NCI-H1105 (cell line): ENCODE measurements at regions not wholly inside any gene's neighbourhood (a gene's known extent, or its start where the extent isn't known, plus 50 kb on each side); places are given as distances from the start of the nearest gene placed in this dataset.

Source experiments
- DNase-seq: peaks from one replicate; lab custom pipeline; 2025; lab: John Stamatoyannopoulos, UW

DNA sequence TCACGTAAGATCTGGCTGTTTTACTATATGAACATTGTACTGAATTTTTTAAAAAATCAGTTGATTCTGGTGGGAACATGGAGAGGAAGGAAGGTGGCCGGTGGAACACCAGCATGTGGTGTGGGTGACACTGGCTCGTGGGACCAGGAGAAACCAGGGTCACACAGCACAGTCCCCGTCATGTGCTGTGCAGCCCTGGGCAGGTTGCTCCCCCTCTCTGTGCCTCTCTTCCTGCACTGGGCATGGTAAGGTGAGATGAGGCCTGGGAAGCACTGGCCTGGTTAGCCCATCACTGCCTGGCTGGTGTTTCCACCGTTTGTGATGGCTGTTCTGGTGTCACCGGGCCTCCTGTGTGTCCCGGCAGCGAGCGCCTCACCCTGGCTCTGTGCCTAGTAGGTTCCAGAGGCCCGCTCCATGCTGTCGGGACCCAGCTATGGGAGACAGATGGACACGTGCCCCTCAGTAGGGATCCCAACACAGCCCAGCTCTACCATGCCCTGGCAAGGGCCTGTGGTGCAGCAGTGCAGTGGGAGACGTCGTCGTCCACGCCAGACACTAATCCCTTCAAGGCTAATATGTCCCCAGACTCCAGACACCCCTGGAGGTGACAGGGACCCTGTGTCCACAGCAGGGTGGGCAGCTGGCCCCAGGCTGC is 88.2 kb upstream of the LINC01488 start:
- DNase-seq = no peak

DNA sequence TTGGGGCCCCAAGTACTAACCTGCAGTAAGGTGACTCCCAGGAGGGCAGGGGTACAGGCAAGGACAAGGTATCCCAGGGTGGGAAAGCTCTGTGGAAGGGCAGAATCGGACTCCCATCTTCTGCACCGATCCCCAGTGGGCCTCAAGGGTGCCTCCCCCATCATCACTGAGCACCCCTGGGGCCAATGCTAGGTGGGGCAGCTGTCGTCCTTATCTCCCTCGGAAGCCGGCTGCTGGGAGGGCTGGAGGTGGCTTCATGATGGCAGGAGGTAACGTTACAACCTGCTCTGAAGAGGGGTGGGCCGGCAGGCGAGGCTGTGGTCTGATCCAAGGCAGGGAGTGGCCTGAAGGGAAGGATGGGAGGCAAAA is 87.6 kb upstream of the LINC01488 start:
- no peak for DNase-seq

DNA sequence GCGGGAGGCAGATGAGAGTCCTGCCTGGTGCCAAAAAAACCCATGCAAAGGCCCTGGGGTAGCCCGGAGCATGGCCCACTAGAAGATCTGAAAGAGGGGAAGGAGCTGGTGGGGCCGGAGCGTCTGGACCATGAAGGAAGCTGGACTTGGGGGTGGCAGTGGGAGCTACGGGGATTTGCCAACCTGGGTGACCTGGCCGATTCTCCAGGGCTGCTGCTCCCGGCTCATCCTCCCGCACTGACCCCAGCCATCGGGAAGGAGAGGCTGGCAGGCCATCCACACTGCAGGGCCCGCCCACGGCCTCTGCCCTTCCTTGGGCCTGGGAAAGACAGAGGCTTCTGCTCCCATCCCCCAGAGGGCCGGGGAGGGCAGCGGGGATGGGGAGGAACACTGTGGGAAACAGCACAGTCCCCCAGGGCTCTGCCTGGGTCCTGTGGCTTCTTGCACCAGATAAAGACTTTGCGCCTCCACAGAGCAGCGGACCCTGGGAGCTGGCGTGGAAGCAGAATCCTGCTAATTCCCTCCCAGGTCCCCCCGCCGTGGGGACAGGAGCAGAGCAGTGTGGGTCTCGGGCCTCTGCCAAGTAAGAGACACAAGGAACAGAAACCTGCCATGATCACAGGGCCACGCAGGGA is 87.1 kb upstream of the LINC01488 start:
- DNase-seq = no peak

DNA sequence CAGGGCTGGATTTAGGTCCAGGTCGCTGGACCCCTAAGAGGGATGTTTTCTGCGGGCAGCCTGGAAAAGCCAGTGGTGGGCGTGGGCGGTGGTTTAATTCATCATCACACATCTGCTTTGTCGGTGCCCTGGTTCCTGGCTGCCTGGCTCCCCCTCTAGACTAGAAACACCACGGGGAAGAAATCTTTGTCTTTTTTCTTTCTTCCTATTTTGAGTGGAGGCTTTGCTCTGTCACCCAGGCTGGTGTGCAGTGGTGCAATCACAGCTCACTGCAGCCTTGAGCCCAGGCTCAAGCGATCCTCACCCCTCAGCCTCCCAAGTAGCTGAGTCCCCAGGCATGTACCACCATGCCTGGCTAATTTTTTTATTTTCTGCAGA is 86.6 kb upstream of the LINC01488 start:
- DNase-seq = no peak

DNA sequence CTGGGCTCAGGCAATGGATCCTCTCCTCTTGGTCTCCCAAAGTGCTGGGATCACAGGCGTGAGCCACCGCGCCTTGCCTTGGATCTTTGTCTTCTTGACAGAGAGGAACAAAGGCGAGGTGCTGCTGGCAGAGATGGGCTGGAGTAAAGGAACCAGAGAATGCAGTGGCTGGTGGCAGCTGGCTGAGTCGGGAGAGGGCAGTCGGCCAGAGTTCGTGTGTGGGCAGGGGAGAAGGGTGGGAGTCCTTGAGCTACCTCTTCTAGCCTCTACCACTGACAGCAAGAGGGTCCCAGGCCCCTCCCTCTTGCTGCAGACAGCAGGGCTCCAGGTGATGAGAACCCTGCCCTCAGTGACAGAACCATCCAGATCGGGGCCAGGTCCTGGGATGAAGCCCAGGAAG is 86.2 kb upstream of the LINC01488 start:
- no peak for DNase-seq

DNA sequence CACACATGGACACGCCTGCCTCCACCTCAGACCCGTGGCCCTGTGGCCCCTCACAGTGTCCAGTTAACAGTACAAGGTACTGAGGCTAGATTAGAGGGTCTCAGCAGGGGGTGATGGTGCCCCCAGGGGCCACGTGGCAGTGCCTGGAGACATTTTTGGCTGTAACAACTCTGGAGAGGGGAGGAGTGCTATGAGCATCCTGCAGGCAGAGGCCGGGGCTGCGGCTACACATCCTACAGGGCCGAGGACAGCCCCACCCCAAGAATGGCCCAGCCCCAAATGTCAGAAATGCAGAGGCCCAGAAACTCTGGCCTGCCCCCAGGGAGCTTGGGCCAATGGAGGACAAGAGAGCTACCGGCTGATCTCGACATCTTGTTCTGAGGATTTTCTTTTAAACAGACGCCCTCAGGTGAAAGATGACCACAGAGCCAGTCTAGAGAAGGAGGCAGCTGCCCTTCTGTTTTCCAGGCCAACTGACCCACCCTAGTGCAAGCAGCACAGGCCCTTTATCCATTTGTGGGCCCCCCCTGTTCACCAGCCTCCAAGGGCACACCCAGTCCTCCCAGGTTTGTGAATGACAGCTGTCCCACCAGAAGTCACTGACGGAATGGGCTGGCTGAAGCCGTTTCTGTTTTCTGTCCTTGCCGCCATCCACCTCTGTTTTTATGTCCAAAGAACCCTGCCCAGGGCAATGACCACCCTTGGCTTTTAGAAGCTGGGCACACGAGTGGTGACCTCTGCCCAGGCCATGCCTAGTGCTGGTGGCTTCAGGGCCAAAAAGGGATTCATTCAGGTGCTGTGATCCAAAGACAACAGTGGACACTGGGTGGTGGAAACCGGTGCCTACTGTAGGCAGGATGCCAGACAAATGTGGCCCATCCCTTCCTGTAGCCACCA is 85.2 kb upstream of the LINC01488 start:
- no peak for DNase-seq

DNA sequence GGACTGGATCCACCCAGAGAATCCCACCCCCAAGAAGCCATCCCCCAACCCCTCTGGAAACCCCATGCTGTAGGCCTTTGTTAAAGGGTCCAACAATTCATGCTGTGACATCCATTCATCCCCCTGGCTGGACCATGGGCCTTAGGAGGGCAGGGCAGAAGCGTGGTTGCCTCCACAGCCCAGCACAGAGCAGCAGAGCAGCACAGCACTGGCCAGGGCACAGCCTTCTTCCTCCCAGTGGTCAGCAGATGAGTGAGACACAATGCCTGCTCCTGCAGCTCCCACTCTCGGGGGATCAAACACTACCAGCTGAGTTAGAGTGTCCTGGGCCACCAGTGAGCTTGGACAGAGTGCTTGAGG is 84.5 kb upstream of the LINC01488 start:
- DNase-seq = no peak

DNA sequence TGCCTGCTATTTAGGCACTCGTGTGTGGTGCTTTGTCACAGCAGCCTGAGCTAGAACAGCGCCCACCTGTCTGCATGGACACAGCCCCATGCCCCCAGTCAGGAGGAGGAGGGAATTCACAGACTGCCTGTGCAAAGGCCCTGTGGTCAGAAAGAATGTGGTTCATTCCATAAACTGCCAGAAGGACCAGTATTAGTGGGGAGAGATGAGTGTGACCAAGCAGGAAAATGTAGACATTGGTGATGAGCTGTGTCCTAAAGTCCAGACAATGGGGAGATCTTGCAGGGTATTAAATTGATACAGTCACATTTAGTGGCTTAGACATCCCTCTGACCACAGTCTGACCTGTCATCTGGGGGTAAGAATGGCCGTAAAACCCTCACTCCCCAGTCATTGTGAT is 83.7 kb upstream of the LINC01488 start:
- DNase-seq = no peak

DNA sequence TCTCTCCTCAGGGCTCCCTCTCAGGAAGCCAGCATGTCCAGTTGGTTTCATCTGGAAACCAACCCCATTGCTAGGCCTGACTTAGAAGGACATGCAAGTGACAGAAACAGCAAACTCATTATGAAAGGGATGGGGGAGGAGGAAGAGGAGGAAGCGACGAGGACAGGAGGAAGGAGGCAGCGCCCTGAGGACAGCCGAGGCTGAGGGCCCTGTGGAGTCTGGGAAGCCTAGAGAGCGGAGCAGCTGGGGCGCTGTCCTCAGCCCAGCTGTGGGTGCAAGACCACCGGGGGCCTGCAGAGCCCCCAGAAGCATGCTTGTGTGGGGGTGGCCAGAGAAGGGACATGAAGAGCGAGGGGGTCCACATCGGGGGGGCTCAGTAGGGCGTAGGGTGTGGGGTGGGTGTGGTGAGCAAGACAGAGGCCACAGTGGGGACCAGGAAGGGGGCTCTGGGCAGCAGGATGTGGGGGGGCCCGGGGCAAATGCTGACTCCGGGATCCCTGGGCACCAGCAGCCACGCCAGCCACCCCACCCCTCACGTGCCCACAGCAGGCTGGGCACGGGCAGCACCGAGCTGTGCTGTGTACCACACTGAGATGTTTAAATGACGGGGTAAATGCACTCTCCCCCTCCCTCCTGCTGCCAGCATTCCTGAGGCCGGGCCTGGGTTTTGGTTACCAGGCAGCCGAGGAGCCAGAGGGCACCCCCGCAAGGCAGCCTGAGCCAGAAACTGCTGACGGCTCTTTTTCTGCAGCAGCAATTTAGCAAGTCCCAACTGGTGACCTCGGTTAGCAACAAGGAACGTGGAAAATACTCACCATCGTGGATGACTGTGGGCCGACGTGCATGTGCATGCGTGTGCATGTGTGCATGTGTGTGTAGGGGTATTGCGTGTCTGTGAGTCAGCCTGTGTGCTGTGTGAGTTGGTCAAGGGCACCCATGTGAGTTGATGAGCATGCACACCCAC is 82.7 kb upstream of the LINC01488 start:
- DNase-seq = no peak

DNA sequence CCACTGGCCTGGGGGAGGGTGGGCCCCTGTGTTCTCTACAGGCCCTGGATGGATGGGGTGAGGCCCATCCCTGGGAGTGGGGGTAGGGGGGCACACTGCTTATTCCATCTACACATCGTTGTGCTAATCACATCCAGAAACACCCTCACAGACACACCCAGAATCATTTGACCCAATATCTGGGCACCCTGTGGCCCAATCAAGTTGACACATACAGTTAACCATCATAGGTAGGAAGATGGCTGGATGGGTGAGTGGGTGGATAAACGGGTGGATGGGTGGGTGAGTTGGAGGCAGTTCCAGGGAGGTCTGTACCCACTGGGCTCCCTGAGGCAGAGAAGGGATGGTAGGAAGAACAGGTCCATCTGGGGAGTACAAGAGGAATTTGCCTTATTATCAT is 81.3 kb upstream of the LINC01488 start:
- DNase-seq = no peak

DNA sequence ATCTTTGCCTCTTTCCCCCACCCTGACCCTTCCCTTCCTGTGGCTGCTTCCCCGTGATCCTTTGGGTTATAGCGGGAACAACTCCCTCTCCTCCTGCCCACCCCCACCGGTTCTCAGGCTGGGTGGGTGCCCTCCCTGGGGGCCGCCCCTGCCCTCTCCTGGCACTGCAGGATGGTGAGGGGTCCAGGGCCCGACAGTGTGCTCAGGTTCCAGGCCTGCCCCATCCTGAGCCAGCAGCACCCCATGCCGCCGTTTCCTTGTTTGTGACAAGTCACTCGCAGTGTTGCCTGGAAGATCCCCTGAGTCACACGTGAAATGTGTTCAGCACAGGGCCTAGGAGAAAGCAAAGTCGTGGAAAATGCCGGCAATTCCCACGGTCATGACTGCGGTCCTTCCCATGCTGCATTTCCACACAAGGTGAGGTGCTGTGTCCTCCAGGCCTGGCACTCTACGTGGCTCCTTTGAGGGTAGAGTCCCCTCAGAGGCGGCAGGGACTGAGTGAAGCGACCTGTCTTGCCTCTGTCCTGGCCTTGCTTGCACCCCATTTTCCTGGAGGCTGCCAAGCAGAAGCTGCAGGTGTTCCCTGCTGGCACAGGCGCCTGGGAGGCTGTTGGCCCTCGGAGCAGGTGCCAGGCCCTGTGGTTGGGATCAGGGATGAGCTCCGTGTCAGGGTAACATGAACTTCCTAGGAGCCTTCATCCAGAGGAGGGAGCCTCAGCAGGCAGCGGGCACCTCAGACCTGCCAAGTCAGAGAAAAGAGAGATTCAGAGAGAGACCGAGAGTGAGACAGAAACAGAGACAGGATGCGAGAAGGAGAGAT is 80.5 kb upstream of the LINC01488 start:
- DNase-seq = no peak

DNA sequence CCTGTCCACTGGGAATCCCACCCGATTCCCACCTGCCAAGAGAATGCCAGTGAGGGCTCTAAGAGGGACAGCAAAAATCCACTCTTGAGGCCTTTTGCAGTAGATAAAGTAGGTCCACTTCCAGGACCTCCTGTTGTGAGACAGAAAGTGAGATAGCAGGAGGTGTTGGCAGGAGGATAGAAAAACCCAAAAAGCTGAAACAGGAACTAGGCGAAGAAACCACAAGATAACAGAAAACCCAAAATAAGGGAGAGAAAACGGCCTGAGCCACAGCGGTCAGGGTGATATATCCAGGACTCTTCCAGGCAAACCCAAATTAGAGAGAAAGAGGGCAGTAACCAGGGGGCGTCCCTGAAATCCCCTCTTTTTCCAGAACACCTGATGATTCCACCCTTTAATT is 79.7 kb upstream of the LINC01488 start:
- DNase-seq = no peak

DNA sequence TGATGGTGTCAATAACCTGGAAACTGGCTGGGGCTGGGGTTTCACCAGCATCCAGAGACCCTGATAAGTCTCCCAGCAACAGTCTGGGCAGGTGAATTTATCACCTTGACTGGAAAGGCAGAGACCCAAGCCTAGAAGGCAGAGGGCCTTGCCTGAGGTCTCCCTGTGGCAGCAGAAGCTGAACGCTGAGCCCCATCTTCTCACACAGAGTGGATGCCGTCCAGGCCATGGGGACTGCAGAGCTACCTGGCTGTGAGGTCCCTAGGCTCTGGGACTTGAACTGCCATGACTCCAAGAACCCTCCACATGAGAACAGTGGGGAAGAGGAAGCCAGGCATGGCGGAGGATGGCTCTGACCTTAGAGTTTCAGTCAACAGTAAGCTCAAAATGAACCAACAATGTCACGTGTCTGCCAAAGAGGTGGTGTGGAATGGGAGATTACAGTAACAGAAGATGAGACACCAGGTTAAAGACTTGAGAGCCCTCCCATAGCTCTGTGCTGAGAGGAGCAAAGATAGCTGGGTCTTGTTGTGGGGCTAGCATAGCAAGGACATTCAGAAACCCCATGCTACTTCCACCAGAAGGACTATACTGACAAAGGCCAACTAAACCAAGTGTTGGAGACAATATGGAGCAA is 79.1 kb upstream of the LINC01488 start:
- DNase-seq = no peak

DNA sequence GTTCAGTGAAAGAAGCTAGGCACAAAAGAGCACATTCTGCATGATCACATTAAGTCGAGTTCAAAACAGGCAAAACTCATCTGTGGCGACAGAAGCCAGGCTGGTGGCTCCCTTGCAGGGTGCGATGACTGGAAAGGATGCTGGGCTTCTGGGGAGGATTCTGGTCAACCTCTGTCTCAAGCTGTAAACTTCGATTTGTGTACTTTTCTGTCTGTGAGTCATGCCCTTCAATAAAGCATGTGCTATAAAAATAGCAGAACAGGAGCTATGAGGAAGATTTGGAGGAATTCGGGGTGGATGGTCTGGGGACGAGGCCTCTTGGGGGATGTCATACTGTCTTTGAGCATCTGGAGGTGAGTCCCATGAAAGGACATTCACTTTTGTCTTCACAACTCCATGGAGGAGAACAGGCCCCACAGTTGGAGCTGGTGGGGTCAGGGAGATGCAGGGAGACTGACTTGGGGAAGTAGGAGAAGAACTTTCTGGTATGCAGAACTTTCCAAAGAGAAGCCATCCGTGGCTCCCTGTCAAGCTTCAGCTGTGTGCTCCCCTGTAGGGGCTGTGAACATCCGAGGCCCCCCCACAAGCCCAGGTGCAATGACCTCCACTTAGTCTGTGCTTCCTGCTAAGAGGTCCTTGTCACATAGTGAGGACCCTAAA is 77.8 kb upstream of the LINC01488 start:
- DNase-seq = no peak

DNA sequence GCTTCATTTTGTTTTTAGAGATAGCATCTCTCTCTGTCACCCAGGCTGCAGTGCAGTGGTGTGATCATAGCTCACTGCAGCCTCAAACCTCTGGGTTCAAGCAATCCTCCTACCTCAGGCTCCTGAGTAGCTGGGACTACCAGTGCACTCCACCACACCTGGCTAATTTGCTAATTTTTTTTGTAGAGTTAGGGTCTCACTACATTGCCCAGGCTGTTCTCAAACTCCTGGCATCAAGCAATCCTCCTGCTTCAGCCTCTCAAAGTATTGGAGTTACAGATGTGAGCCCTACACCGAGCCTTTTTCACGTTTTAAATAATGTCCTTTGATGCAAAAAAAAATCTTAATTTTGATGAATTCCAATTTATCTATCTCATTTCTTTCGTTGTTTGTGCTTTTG is 75.4 kb upstream of the LINC01488 start:
- DNase-seq = no peak

DNA sequence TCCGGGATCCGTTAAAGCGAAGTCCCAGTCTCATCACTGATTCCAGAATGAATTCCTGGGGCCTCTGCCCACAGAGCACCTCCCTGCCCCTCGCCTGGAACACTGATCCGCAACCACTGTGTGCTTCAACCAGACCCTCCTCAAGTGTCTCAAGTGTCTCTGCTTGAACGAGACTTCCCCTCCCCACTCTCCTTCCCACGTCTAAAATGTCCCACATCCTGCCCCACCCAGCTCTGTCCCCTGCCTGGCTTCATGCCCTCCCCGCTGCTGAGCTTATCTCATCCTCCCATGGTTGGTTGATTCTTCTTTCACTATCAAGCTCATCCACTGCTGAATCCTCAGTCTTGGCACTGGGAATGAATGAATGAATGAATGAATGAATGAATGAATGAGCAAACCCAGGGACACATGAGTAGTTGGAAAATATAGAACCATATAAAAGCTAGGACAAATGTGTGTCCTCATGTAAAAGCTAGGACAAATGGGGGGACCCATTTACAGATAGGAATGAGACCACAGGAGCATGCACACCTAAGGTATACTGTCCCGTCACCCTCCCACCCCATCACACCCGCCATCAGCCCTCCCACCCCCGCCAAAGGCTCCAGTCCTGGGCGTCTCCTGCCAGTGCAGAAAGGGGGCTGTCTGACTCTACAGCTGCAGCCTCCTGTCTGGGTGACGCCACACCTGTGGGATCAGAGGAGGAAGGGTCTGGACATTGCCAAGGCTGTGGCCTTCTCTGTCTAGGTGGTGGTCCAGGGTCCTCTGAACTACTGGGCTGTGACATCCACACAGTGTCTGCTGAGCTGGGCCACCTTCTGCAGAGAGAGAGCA is 71.4 kb upstream of the LINC01488 start:
- no peak for DNase-seq

DNA sequence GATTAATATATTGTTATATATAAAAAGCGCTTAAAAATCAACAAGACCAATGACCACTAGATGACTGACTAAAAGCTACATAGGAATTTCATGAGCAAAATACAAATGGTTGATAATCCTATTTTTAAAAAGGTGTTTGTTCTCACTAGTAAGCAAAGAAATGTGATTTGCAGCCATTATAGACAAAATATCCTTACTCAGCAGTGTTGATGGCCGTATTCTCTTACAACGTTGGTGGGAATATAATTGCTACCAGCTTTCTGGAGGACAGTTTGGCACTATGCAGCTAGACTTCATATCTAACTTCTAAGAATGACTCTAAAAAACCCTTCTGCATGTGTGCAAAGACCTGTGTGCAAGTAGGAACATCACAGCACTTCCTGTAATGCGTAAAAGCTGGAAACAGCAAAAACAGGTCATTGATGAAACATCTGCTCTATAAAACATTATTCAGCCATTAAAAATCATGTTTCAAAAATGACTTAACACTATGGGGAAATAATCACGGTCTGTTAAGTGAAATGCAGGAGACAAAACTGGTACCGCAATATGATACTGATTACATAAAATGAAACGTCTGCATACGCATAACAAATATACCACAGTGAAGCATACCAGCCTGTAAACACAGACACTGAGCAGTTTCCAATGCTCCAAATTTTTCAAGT is 70.1 kb upstream of the LINC01488 start:
- no peak for DNase-seq

DNA sequence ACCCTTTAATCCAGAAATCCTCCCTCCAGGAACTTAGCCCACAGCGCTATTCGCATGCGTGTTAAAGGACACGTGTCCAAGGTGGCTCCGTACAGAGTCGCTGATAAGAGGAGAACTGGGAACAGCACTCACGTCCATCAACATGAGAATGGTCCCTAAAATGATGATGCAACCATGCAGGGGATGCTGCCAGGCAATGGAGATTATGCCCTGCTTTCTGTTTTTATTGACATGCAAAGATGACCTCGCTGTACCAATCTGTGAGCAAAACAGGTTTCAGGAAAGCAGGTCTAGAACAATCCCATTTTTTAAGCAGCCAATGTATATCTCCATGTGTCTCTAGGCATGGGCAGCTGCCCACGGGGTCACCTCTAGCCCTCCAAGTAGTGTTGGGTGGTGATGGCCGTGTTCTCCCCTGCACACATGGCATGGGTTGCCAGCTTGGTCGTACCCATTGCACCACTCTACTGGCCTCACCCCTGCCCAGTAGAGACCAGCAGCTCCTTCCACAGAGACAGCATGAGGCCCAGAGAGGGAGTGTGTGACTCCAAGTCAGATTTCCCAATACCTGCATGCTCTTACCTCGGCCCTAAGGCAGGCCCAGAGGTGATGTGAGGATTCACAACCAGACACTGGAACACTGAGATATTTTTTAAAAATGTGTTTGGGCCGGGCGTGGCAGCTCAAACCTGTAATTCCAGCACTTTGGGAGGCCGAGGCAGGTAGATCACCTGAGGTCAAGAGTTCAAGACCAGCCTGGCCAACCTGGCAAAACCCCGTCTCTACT is 68.3 kb upstream of the LINC01488 start:
- no peak for DNase-seq
